ENCODE measurements at regions not wholly inside any gene's neighbourhood (a gene's known extent, or its start where the extent isn't known, plus 50 kb on each side); places are given as distances from the start of the nearest gene placed in this dataset.

DNA sequence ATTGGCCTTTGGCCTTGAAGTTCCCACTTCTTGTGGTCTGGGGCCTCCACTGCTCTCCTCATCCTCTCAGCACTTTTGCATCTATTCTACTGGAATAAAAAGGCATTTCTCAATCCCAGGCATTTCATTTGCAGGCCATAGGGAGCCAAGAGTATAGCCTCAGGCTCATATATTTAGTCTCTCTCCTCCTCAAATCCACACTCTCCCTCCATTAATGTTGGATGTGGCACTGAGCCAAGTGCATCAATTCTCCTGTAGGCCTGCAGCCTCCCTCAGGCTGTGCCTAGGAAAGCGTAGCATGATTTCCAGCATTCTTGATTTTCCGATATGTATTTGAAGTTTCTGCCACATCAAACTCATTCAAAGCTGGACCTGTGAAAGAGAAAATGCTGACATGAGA, 211.5 kb upstream of the CPNE8 start:
- DNase-seq (ENCODE audit: low spot score) = no peak
- in situ Hi-C loops (cut with MboI; ENCODE audit: low pct_unique_long_range_greater_than_20kb, low sequenced_read_pairs, unreplicated experiment) = loop anchor here (25.0 kb wide), 1 partner anchor 980 kb away; no protein-coding TSS in a partner anchor
- no peak for TF ChIP-seq CTCF (IDR thresholded peaks at IDR 0.05; ENCODE audit: extremely low read depth, insufficient read depth, missing control alignments)

DNA sequence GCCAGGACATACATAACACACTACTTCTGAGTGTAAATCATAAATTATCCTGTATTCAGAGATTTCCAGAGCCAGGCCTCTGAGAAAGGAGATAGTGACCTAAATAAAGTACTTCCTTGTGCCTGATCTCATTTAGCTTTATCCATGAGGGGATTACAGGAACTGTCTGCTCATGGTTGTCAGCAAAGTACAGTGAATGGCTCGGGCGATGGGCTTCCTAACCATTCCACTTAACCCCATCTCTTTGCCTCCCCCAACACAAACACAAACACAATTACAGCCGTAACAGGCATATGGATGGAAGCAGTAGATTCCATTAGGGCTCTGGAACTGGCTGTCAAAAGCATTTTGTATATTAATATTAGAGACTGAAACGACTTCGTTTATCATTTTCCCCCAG, 206.7 kb upstream of the CPNE8 start:
- in situ Hi-C loops (cut with MboI; ENCODE audit: low pct_unique_long_range_greater_than_20kb, low sequenced_read_pairs, unreplicated experiment) = loop anchor here (25.0 kb wide), 1 partner anchor 975 kb away; no protein-coding TSS in a partner anchor
- no peak for DNase-seq (ENCODE audit: low spot score)
- no peak for TF ChIP-seq CTCF (IDR thresholded peaks at IDR 0.05; ENCODE audit: extremely low read depth, insufficient read depth, missing control alignments)

DNA sequence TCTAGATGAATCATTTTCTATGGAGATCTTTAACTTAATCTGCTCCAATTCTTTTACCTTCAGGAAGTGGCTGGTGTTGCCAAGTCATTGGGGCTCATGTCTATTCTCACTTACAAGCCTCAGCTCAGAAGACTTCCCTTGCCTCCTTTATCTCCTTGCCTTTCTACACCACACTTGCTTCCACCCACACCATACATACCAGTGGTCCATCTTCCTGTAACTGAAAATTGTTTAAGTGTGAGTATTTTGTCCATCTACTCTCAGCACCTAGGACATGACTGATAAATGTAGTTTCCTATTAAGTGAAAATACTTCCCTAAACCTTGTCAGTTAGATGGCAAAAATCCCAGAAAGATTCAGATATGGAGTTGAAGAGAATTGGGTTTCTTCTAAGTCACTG, 199.7 kb upstream of the CPNE8 start:
- TF ChIP-seq CTCF (IDR thresholded peaks at IDR 0.05; ENCODE audit: extremely low read depth, insufficient read depth, missing control alignments) = no peak
- DNase-seq (ENCODE audit: low spot score) = no peak
- in situ Hi-C loops (cut with MboI; ENCODE audit: low pct_unique_long_range_greater_than_20kb, low sequenced_read_pairs, unreplicated experiment) = loop anchor here (10.0 to 25.0 kb wide), 3 partner anchors 200 to 968 kb away; partner anchors contain the start of gene CPNE8

DNA sequence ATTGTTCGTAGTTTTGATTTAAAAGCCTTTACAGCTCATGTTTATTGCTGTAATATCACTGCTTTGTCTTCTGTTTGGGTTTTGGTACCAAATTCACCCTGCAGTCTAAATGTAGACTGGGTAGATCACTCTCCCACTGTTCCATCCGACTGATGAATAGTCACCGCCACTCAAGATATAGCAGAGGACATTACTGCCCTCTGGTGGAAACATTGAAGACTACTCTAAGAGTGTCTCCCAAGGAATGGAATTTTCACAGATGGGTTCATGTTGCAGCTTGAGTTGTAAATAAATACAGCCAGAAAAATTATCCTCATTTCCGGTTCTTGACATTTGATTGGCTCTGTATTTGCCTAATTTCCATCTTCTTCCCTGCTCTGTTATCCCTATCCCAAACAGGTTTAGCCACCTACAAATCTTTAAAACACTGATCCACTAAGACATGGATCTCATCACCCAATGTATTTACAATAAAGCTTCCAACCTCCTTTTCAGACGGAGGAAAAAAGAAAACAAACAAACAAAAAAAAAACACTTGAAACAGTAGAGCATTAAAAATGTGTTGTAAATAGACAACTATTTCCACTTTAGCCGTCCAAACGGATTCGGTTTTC, 198.3 kb upstream of the CPNE8 start:
- peak; percentile 81 for TF ChIP-seq CTCF (IDR thresholded peaks at IDR 0.05; ENCODE audit: extremely low read depth, insufficient read depth, missing control alignments)
- in situ Hi-C loops (cut with MboI; ENCODE audit: low pct_unique_long_range_greater_than_20kb, low sequenced_read_pairs, unreplicated experiment) = loop anchor here (10.0 to 25.0 kb wide), 3 partner anchors 199 to 966 kb away; partner anchors contain the start of gene CPNE8
- peak; percentile 62 for DNase-seq (ENCODE audit: low spot score)

DNA sequence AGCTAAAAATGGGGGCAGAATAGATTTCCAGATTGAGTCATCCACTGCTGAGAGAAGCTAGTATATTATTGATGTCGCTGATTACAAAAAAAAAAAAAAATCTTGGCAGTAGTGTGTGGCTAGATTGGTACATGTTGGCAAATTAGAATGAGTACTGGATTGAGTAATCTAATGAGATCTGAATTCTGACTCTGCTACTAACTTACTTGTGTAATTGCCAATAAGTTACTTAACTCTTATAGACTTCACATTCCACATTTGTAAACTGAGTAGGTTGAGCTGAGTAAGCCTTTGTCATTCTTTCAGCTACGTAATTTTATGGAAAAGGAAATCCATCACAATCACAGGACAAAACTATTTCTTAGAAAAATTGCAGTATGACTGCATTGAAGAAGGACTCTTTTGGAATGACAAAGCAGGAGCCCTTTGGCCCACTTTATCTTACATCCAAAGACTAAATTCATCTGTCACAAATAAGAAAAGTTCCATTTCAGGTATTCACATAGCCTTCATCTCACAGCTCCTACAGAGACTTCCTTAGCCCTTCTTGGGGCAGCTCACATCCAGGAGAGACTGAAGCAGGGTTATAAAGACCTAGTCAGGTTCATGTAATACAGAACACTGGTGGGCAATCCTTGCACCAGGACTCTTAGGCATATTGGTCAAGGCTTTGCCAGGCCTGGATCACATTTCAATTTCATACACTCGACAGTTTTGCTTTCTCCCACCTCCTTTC, 197.3 kb upstream of the CPNE8 start:
- in situ Hi-C loops (cut with MboI; ENCODE audit: low pct_unique_long_range_greater_than_20kb, low sequenced_read_pairs, unreplicated experiment) = loop anchor here (10.0 to 25.0 kb wide), 3 partner anchors 198 to 965 kb away; partner anchors contain the start of gene CPNE8
- no peak for TF ChIP-seq CTCF (IDR thresholded peaks at IDR 0.05; ENCODE audit: extremely low read depth, insufficient read depth, missing control alignments)
- no peak for DNase-seq (ENCODE audit: low spot score)

GRCh38 chr12:39095636-39096330, 190.4 kb upstream of the CPNE8 start:
- DNase-seq (ENCODE audit: low spot score) = no peak
- in situ Hi-C loops (cut with MboI; ENCODE audit: low pct_unique_long_range_greater_than_20kb, low sequenced_read_pairs, unreplicated experiment) = no loop called here
- TF ChIP-seq CTCF (IDR thresholded peaks at IDR 0.05; ENCODE audit: extremely low read depth, insufficient read depth, missing control alignments) = no peak

Data from GM13977 (cell line).